ENCODE measurements at regions not wholly inside any gene's neighbourhood (a gene's known extent, or its start where the extent isn't known, plus 50 kb on each side); places are given as distances from the start of the nearest gene placed in this dataset.

DNA sequence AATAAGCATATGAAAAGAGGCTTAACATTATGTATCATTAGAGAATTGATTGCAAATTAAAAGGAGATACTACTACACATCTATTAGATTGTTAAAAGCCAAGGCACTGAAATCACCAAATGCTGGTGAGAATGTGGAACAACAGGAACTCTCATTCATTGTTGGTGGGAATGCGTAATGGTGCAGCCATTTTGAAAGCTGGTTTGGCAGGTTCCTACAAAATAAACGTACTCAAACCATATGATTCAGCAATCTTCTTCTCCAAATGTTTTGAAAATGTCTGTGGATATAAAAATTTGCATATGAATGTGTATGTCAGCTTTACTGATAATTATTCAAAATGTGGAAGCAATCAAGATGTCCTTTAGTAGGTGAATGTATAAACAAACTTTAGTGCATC lies 176.4 kb upstream of the PLET1 start:
- TF ChIP-seq SIN3A (IDR thresholded peaks at IDR 0.05; ENCODE audit: borderline replicate concordance, insufficient read depth, low read length): no peak
- no peak for TF ChIP-seq FOXP2 (optimal IDR thresholded peaks at IDR 0.05; ENCODE audit: borderline replicate concordance, extremely low read depth, extremely low read length, insufficient read depth)
- TF ChIP-seq, protein P1, sequence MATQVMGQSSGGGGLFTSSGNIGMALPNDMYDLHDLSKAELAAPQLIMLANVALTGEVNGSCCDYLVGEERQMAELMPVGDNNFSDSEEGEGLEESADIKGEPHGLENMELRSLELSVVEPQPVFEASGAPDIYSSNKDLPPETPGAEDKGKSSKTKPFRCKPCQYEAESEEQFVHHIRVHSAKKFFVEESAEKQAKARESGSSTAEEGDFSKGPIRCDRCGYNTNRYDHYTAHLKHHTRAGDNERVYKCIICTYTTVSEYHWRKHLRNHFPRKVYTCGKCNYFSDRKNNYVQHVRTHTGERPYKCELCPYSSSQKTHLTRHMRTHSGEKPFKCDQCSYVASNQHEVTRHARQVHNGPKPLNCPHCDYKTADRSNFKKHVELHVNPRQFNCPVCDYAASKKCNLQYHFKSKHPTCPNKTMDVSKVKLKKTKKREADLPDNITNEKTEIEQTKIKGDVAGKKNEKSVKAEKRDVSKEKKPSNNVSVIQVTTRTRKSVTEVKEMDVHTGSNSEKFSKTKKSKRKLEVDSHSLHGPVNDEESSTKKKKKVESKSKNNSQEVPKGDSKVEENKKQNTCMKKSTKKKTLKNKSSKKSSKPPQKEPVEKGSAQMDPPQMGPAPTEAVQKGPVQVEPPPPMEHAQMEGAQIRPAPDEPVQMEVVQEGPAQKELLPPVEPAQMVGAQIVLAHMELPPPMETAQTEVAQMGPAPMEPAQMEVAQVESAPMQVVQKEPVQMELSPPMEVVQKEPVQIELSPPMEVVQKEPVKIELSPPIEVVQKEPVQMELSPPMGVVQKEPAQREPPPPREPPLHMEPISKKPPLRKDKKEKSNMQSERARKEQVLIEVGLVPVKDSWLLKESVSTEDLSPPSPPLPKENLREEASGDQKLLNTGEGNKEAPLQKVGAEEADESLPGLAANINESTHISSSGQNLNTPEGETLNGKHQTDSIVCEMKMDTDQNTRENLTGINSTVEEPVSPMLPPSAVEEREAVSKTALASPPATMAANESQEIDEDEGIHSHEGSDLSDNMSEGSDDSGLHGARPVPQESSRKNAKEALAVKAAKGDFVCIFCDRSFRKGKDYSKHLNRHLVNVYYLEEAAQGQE (IDR thresholded peaks at IDR 0.05; ENCODE audit: insufficient read depth in 1 of 2, low read depth in 2 of 2, low read length in 2 of 2): no peak
- TF ChIP-seq POLR2AphosphoS5 (IDR thresholded peaks at IDR 0.05; ENCODE audit: low read depth, low read length): no peak
- no peak for TF ChIP-seq TAF1 (IDR thresholded peaks at IDR 0.05; ENCODE audit: borderline replicate concordance, insufficient read depth, low read length)

DNA sequence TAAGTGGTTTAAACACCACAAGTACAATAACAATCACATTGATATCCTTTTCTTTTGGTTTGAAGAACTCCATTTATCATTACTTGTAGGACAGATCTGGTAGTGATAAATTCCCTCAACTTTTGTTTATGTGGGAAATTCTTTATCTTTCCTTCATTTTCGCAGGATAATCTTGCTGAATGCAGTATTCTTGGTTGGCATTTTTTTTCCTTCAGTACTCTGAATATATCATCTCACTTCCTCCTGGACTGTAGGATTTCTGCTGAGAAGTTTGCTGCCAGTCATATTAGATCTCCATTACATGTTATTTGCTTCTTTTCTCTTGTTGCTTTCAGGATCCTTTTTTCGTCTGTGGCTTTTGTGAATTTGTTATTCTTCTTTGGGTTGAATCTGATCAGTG lies 179.0 kb upstream of the PLET1 start:
- TF ChIP-seq POLR2AphosphoS5 (IDR thresholded peaks at IDR 0.05; ENCODE audit: low read depth, low read length) (no peak), TAF1 (IDR thresholded peaks at IDR 0.05; ENCODE audit: borderline replicate concordance, insufficient read depth, low read length) (no peak), FOXP2 (optimal IDR thresholded peaks at IDR 0.05; ENCODE audit: borderline replicate concordance, extremely low read depth, extremely low read length, insufficient read depth) (no peak), SIN3A (IDR thresholded peaks at IDR 0.05; ENCODE audit: borderline replicate concordance, insufficient read depth, low read length) (no peak)
- TF ChIP-seq, protein P1 (IDR thresholded peaks at IDR 0.05; ENCODE audit: insufficient read depth in 1 of 2, low read depth in 2 of 2, low read length in 2 of 2): no peak

DNA sequence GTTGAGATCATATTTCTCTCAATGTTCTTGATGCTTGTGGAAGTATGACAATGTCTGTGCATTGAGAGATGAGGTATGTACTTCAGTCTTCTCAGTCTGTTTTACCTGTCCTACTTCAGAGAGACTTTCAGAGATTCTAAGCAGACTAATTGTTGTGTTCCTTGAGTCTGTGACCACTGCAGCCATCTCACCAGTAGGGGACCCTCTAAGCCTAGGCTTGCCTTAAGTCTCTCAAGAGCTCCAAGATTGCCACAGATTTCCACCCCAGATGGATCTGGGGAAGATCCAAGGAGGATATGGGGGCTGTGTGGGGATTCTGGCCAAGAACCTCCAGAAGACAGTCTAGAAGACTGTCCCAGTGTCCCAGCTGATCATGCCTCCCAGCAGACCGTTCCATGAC lies 179.9 kb upstream of the PLET1 start:
- TF ChIP-seq, protein P1 (IDR thresholded peaks at IDR 0.05; ENCODE audit: insufficient read depth in 1 of 2, low read depth in 2 of 2, low read length in 2 of 2): no peak
- TF ChIP-seq POLR2AphosphoS5 (IDR thresholded peaks at IDR 0.05; ENCODE audit: low read depth, low read length) (no peak), SIN3A (IDR thresholded peaks at IDR 0.05; ENCODE audit: borderline replicate concordance, insufficient read depth, low read length) (no peak), TAF1 (IDR thresholded peaks at IDR 0.05; ENCODE audit: borderline replicate concordance, insufficient read depth, low read length) (no peak)

DNA sequence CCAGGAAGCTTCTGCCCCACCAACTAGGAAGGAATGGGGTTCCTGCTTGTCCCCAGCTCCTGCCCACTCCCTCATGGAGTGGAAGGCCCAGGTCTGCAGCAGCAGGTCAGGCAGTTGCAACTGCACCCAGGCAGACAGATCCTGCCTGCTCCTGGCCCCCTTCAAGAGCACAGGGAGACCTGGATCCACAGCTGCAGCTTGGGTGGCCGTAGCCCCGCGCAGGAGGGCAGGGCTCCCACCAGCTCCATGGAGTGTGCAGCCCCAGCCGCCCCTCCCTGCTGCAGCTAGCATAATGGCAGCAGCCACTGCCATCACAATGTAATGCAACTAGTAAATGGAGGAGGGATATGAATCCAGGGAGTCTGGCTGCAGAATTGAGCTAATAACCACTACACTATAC lies 187.5 kb upstream of the PLET1 start:
- TF ChIP-seq FOXP2 (optimal IDR thresholded peaks at IDR 0.05; ENCODE audit: borderline replicate concordance, extremely low read depth, extremely low read length, insufficient read depth): no peak
- no peak for TF ChIP-seq POLR2AphosphoS5 (IDR thresholded peaks at IDR 0.05; ENCODE audit: low read depth, low read length)
- no peak for TF ChIP-seq TAF1 (IDR thresholded peaks at IDR 0.05; ENCODE audit: borderline replicate concordance, insufficient read depth, low read length)
- no peak for TF ChIP-seq SIN3A (IDR thresholded peaks at IDR 0.05; ENCODE audit: borderline replicate concordance, insufficient read depth, low read length)
- TF ChIP-seq, protein P1 (IDR thresholded peaks at IDR 0.05; ENCODE audit: insufficient read depth in 1 of 2, low read depth in 2 of 2, low read length in 2 of 2): no peak

DNA sequence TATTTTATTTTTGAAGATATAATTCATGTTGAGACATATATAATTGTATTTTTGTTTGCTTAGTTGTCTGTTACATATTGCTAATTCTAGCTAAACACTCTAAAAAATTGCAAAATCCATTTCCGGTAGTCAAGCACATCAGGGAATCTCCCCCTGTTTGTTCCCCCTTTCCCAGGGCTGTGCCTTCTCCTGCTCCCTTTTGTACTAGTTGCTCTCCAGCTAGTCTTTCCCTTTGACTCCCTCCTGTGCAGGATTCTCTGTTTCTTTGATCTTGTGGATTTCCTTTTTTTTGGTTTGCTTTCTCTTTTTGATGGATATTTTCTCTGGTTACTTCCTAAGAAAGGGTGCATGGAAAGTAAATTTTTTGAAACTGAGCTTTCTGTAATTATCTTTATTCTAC lies 188.1 kb upstream of the PLET1 start:
- TF ChIP-seq TAF1 (IDR thresholded peaks at IDR 0.05; ENCODE audit: borderline replicate concordance, insufficient read depth, low read length) (no peak), POLR2AphosphoS5 (IDR thresholded peaks at IDR 0.05; ENCODE audit: low read depth, low read length) (no peak), FOXP2 (optimal IDR thresholded peaks at IDR 0.05; ENCODE audit: borderline replicate concordance, extremely low read depth, extremely low read length, insufficient read depth) (no peak), SIN3A (IDR thresholded peaks at IDR 0.05; ENCODE audit: borderline replicate concordance, insufficient read depth, low read length) (no peak)
- TF ChIP-seq, protein P1 (IDR thresholded peaks at IDR 0.05; ENCODE audit: insufficient read depth in 1 of 2, low read depth in 2 of 2, low read length in 2 of 2): no peak
